OCI-LY7 (cell line): ENCODE measurements at regions not wholly inside any gene's neighbourhood (a gene's known extent, or its start where the extent isn't known, plus 50 kb on each side); places are given as distances from the start of the nearest gene placed in this dataset.

Experiments used
- BruUV-seq: library from RNA; stranded (reverse); fragments of 400-500 nt; replicated peaks from 2 replicates; lab custom pipeline; 2021; lab: Mats Ljungman, UMichigan
- CTCF ChIA-PET: fragments of 300-600 bp; sonication (Branson Sonifier 250); formaldehyde crosslinking; loops from one replicate; lab custom pipeline; 2022; ENCODE audit warnings: antibody characterized with exemption; ENCODE audit not compliant: unreplicated experiment; lab: Charles Lee
- POLR2A ChIA-PET: fragments of 300-600 bp; sonication (Branson Sonifier 250); formaldehyde crosslinking; loops from one replicate; lab custom pipeline; 2022; ENCODE audit warnings: antibody characterized with exemption; lab: Charles Lee
- DNase-seq: peaks from one replicate; pipeline ENCODE4 v3.0.0-alpha.2; 2015; ENCODE audit warnings: low spot score
- H2AFZ ChIP-seq: fragments of 200-600 bp; sonication (generic), shearing (Covaris generic); 2 replicates; pipeline ENCODE4 v1.6.1; 2014; ENCODE audit warnings: mild to moderate bottlenecking, antibody characterized with exemption, low read length, moderate library complexity
- H3K27ac ChIP-seq: fragments of 200-600 bp; sonication (generic); 2 replicates; pipeline ENCODE4 v1.5.1; 2014; ENCODE audit warnings: mixed run types, low read depth, mild to moderate bottlenecking, moderate library complexity, low read length, inconsistent platforms; ENCODE audit not compliant: poor library complexity, severe bottlenecking
- H3K36me3 ChIP-seq: fragments of 200-600 bp; sonication (generic); 2 replicates; pipeline ENCODE4 v1.6.1; 2014; ENCODE audit warnings: mild to moderate bottlenecking, antibody characterized with exemption, low read length, moderate library complexity, mixed read lengths; ENCODE audit not compliant: insufficient read depth
- H3K4me1 ChIP-seq: fragments of 200-600 bp; sonication (generic); 2 replicates; pipeline ENCODE4 v1.5.1; 2014; ENCODE audit warnings: mild to moderate bottlenecking, low read length; ENCODE audit not compliant: insufficient read depth, poor library complexity, severe bottlenecking
- H3K4me2 ChIP-seq: fragments of 200-600 bp; sonication (generic); 2 replicates; pipeline ENCODE4 v1.6.1; 2014; ENCODE audit warnings: mild to moderate bottlenecking, low read length
- H3K4me3 ChIP-seq: fragments of 200-600 bp; sonication (generic); 2 replicates; pipeline ENCODE4 v1.5.1; 2014; ENCODE audit warnings: mild to moderate bottlenecking, low read depth, low read length; ENCODE audit not compliant: poor library complexity, severe bottlenecking
- H3K79me2 ChIP-seq: fragments of 200-600 bp; sonication (generic); 2 replicates; pipeline ENCODE4 v1.6.1; 2016; ENCODE audit warnings: low read depth, mild to moderate bottlenecking, low read length, moderate library complexity, mixed read lengths; ENCODE audit not compliant: insufficient read depth
- H3K9me2 ChIP-seq: fragments of 200-600 bp; sonication (generic); 2 replicates; pipeline ENCODE4 v1.6.1; 2016; ENCODE audit warnings: mild to moderate bottlenecking, low read length, mixed read lengths; ENCODE audit not compliant: insufficient read depth
- H3K9me3 ChIP-seq: fragments of 200-600 bp; sonication (generic); 2 replicates; pipeline ENCODE4 v1.6.1; 2014; ENCODE audit warnings: mild to moderate bottlenecking, mixed run types, low read length, mixed read lengths
- H4K20me1 ChIP-seq: fragments of 200-600 bp; sonication (generic); 2 replicates; pipeline ENCODE4 v1.6.1; 2014; ENCODE audit warnings: mild to moderate bottlenecking, antibody characterized with exemption, low read length, moderate library complexity, mixed read lengths; ENCODE audit not compliant: insufficient read depth
- CTCF ChIP-seq: fragments of 200-600 bp; sonication (generic); conservative IDR thresholded peaks from 2 replicates; pipeline ENCODE4 v1.5.1; 2014; ENCODE audit warnings: mild to moderate bottlenecking, antibody characterized with exemption, low read length, moderate library complexity, mixed read lengths
- EZH2phosphoT487 ChIP-seq: fragments of 200-600 bp; sonication (generic); IDR thresholded peaks from 2 replicates; pipeline ENCODE4 v1.6.1; 2018; ENCODE audit warnings: low read depth, borderline replicate concordance, mild to moderate bottlenecking, mixed run types, antibody characterized with exemption, low read length, moderate library complexity, mixed read lengths
- intact Hi-C: fragments of 100-400 bp; cut with micrococcal nuclease; formaldehyde crosslinking; loops from one replicate; pipeline ENCODE4 v1.10.0; 2022; ENCODE audit not compliant: unreplicated experiment

- no peak for DNase-seq
- H3K4me2 ChIP-seq, result no peak overlapping the region
- no peak overlapping the region for H2AFZ ChIP-seq
- no peak overlapping the region for H3K27ac ChIP-seq
- no peaks in the 10 kb centered on the region for H3K9me2 ChIP-seq
- intact Hi-C loops, result no loop called here
- POLR2A ChIA-PET, result no interaction called here
- no peaks in the 10 kb centered on the region for H3K36me3 ChIP-seq
- H4K20me1 ChIP-seq, result no peaks in the 10 kb centered on the region
- H3K4me1 ChIP-seq, result peaks cover 8% of the 10 kb centered on the region
- H3K9me3 ChIP-seq, result no peaks in the 10 kb centered on the region
- H3K79me2 ChIP-seq, result no peaks in the 10 kb centered on the region
- CTCF ChIA-PET, result no interaction called here
- no peak for TF ChIP-seq CTCF
- no peak for TF ChIP-seq EZH2phosphoT487
- BruUV-seq, result no TSS peak
- H3K4me3 ChIP-seq, result no peak overlapping the region
Observed at GRCh38 chr4:187064033-187064432, 340.4 kb upstream of the FAT1 start.

GRCh38 chr4:187065396-187065795, 341.7 kb upstream of the FAT1 start:
- Histone ChIP-seq H3K9me3 (no peaks in the 10 kb centered on the region), H3K9me2 (no peaks in the 10 kb centered on the region), H3K4me1 (peaks cover 2% of the 10 kb centered on the region), H3K4me2 (no peak overlapping the region), H3K36me3 (no peaks in the 10 kb centered on the region), H3K79me2 (no peaks in the 10 kb centered on the region), H2AFZ (no peak overlapping the region), H3K27ac (no peak overlapping the region), H3K4me3 (no peak overlapping the region), H4K20me1 (no peaks in the 10 kb centered on the region)
- no peak for TF ChIP-seq CTCF
- TF ChIP-seq EZH2phosphoT487, result no peak
- CTCF ChIA-PET, result no interaction called here
- no peak for DNase-seq
- no TSS peak for BruUV-seq
- intact Hi-C loops, result no loop called here
- POLR2A ChIA-PET, result interaction anchor here (0.6 to 1.3 kb wide), 4 partner anchors 13 to 44 kb away, joined by 3 to 5 read pairs (median 3); no protein-coding TSS in a partner anchor

- BruUV-seq, result no TSS peak
- H4K20me1 ChIP-seq, result no peaks in the 10 kb centered on the region
- no peak overlapping the region for H3K27ac ChIP-seq
- H3K4me3 ChIP-seq, result no peak overlapping the region
- H3K79me2 ChIP-seq, result no peaks in the 10 kb centered on the region
- ChIA-PET POLR2A (interaction anchor here (1.3 kb wide), 1 partner anchor 34 kb away, joined by 3 read pairs; no protein-coding TSS in a partner anchor), CTCF (no interaction called here)
- no peaks in the 10 kb centered on the region for H3K9me2 ChIP-seq
- no peak for TF ChIP-seq EZH2phosphoT487
- no peak for TF ChIP-seq CTCF
- no peak overlapping the region for H3K4me2 ChIP-seq
- no peaks in the 10 kb centered on the region for H3K4me1 ChIP-seq
- DNase-seq, result no peak
- no peak overlapping the region for H2AFZ ChIP-seq
- no peaks in the 10 kb centered on the region for H3K9me3 ChIP-seq
- intact Hi-C loops, result no loop called here
- no peaks in the 10 kb centered on the region for H3K36me3 ChIP-seq
Observed at GRCh38 chr4:187065806-187066205, 342.1 kb upstream of the FAT1 start.
